SK-N-SH (cell line): ENCODE measurements at regions not wholly inside any gene's neighbourhood (a gene's known extent, or its start where the extent isn't known, plus 50 kb on each side); places are given as distances from the start of the nearest gene placed in this dataset.

Experiments used
- CTCF ChIA-PET: fragments of 300-600, 350-600 bp; formaldehyde crosslinking; extraction: SDS; loops from one replicate; lab custom pipeline; 2021; lab: Yijun Ruan, JAX
- POLR2A ChIA-PET: fragments of 350-600 bp; sonication (Branson Sonifier 250); formaldehyde crosslinking; extraction: SDS; loops from one replicate; lab custom pipeline; 2020; ENCODE audit warnings: antibody characterized with exemption, inconsistent platforms; lab: Yijun Ruan, JAX
- DNase-seq: peaks from one replicate; pipeline ENCODE4 v3.0.0; 2012
- H2AFZ ChIP-seq: fragments of 200-600 bp; sonication (generic); 2 replicates; pipeline ENCODE4 v1.8.1; 2016; ENCODE audit warnings: antibody characterized with exemption, mild to moderate bottlenecking, low read depth
- H3F3A ChIP-seq: fragments of 200-600 bp; sonication (generic); replicated peaks from 2 replicates; pipeline ENCODE3; 2016; ENCODE audit warnings: antibody characterized with exemption, mild to moderate bottlenecking; ENCODE audit not compliant: insufficient read depth
- H3K27ac ChIP-seq, 2 experiments: fragments of 200-500 bp in 1 of 2; fragments of 200-600 bp in 1 of 2; sonication (Bioruptor generic) in 1 of 2; sonication (generic), shearing (Covaris generic) in 1 of 2; 2 replicates each; pipeline versions ENCODE4 v1.5.1 to v1.6.1; 2014 to 2016; ENCODE audit warnings: low read depth in 2 of 2, inconsistent platforms in 1 of 2, low read length in 1 of 2, mild to moderate bottlenecking in 1 of 2, mixed read lengths in 1 of 2
- H3K27me3 ChIP-seq: fragments of 200-600 bp; sonication (generic), shearing (Covaris generic); 2 replicates; pipeline ENCODE4 v1.6.1; 2016; ENCODE audit warnings: mixed run types; ENCODE audit not compliant: insufficient read depth
- H3K36me3 ChIP-seq, 2 experiments: fragments of 200-500 bp in 1 of 2; fragments of 200-600 bp in 1 of 2; sonication (Bioruptor generic) in 1 of 2; sonication (generic) in 1 of 2; replicated peaks in 1 of 2; 2 replicates each; pipeline versions ENCODE3 to v1.5.1; 2014 to 2016; ENCODE audit warnings: low read length in 1 of 2, mild to moderate bottlenecking in 1 of 2; ENCODE audit not compliant: insufficient read depth in 2 of 2, control insufficient read depth in 1 of 2
- H3K4me1 ChIP-seq, 2 experiments: fragments of 200-500 bp in 1 of 2; fragments of 200-600 bp in 1 of 2; sonication (Bioruptor generic) in 1 of 2; sonication (generic), shearing (Covaris generic) in 1 of 2; 2 replicates each; pipeline versions ENCODE4 v1.5.1 to v1.6.1; 2014 to 2016; ENCODE audit warnings: low read depth in 1 of 2, low read length in 1 of 2, mixed run types in 1 of 2; ENCODE audit not compliant: insufficient read depth in 2 of 2, control insufficient read depth in 1 of 2
- H3K4me2 ChIP-seq: fragments of 200-600 bp; sonication (generic), shearing (Covaris generic); 2 replicates; pipeline ENCODE4 v1.6.1; 2017; ENCODE audit warnings: mixed run types
- H3K4me3 ChIP-seq, 2 experiments: fragments of 200-500 bp in 1 of 2; fragments of 200-600 bp in 1 of 2; sonication (Bioruptor generic) in 1 of 2; sonication (generic), shearing (Covaris generic) in 1 of 2; 2 replicates each; pipeline versions ENCODE4 v1.5.1 to v1.8.1; 2014 to 2016; ENCODE audit warnings: low read depth in 2 of 2, inconsistent platforms in 1 of 2, low read length in 1 of 2, mild to moderate bottlenecking in 1 of 2, mixed read lengths in 1 of 2, moderate library complexity in 1 of 2
- H3K79me2 ChIP-seq: fragments of 200-600 bp; sonication (generic); 2 replicates; pipeline ENCODE4 v1.8.1; 2017; ENCODE audit warnings: mild to moderate bottlenecking; ENCODE audit not compliant: insufficient read depth
- H3K9ac ChIP-seq: fragments of 200-600 bp; sonication (generic); 2 replicates; pipeline ENCODE4 v1.6.1; 2017; ENCODE audit warnings: mixed run types
- H3K9me2 ChIP-seq: fragments of 200-600 bp; sonication (generic); 2 replicates; pipeline ENCODE4 v1.6.1; 2017; ENCODE audit warnings: mixed run types
- H3K9me3 ChIP-seq: fragments of 200-600 bp; sonication (generic); 2 replicates; pipeline ENCODE4 v1.6.1; 2017; ENCODE audit warnings: mixed run types, mild to moderate bottlenecking, moderate library complexity
- H4K20me1 ChIP-seq: fragments of 200-600 bp; sonication (generic); 2 replicates; pipeline ENCODE4 v1.6.1; 2017; ENCODE audit warnings: mild to moderate bottlenecking, mixed run types; ENCODE audit not compliant: insufficient read depth
- EP300 ChIP-seq, 2 experiments: IDR thresholded peaks; 2 replicates each; pipeline versions ENCODE4 v1.4.0 to v1.6.1; 2012; ENCODE audit warnings: borderline replicate concordance in 1 of 2, low read depth in 1 of 2, low read length in 1 of 2
- EZH2phosphoT487 ChIP-seq: fragments of 200-600 bp; sonication (generic); IDR thresholded peaks from 2 replicates; pipeline ENCODE4 v1.6.1; 2017; ENCODE audit warnings: low read depth, mixed run types, mild to moderate bottlenecking, antibody characterized with exemption, moderate library complexity, borderline replicate concordance
- GABPA ChIP-seq: IDR thresholded peaks from 2 replicates; pipeline ENCODE4 v1.4.0; 2012; ENCODE audit warnings: low read depth, mild to moderate bottlenecking
- GATA2 ChIP-seq: sonication (generic); formaldehyde crosslinking; IDR thresholded peaks from 2 replicates; pipeline ENCODE4 v1.5.0; 2020; ENCODE audit warnings: mild to moderate bottlenecking, missing genetic modification reagents
- JUND ChIP-seq: IDR thresholded peaks from 2 replicates; pipeline ENCODE4 v1.4.0; 2012
- MXI1 ChIP-seq: IDR thresholded peaks from 2 replicates; pipeline ENCODE4 v1.6.1; 2012; ENCODE audit warnings: mild to moderate bottlenecking, low read depth, low read length, improper control_type of control experiment
- NRF1 ChIP-seq: IDR thresholded peaks from 2 replicates; pipeline ENCODE4 v1.6.1; 2012; ENCODE audit warnings: low read depth, mild to moderate bottlenecking, low read length
- SIN3A ChIP-seq: IDR thresholded peaks from 2 replicates; pipeline ENCODE4 v1.6.1; 2012; ENCODE audit warnings: low read depth, mild to moderate bottlenecking, low read length, moderate library complexity, borderline replicate concordance
- TCF12 ChIP-seq: IDR thresholded peaks from 2 replicates; pipeline ENCODE4 v1.4.0; 2012
- TEAD4 ChIP-seq: IDR thresholded peaks from 2 replicates; pipeline ENCODE4 v1.4.0; 2012; ENCODE audit warnings: mild to moderate bottlenecking, borderline replicate concordance; ENCODE audit not compliant: insufficient read depth
- YY1 ChIP-seq: IDR thresholded peaks from 2 replicates; pipeline ENCODE4 v1.4.0; 2012; ENCODE audit warnings: low read depth, mild to moderate bottlenecking
- TF ChIP-seq, protein P1 (sequence below): IDR thresholded peaks from 2 replicates; pipeline ENCODE4 v1.6.1; 2012; ENCODE audit warnings: mild to moderate bottlenecking, low read depth, low read length, moderate library complexity
- TF ChIP-seq, protein P2 (sequence below): fragments of 200-600 bp; sonication (generic); IDR thresholded peaks from 2 replicates; pipeline ENCODE4 v1.6.1; 2017; ENCODE audit warnings: antibody characterized with exemption, mild to moderate bottlenecking, moderate library complexity
- TF ChIP-seq, protein P3 (sequence below): IDR thresholded peaks from 2 replicates; pipeline ENCODE4 v1.4.0; 2012; ENCODE audit warnings: low read depth, borderline replicate concordance
- TF ChIP-seq, protein P4 (sequence below): IDR thresholded peaks from 2 replicates; pipeline ENCODE4 v1.4.0; 2012; ENCODE audit warnings: low read depth

DNA sequence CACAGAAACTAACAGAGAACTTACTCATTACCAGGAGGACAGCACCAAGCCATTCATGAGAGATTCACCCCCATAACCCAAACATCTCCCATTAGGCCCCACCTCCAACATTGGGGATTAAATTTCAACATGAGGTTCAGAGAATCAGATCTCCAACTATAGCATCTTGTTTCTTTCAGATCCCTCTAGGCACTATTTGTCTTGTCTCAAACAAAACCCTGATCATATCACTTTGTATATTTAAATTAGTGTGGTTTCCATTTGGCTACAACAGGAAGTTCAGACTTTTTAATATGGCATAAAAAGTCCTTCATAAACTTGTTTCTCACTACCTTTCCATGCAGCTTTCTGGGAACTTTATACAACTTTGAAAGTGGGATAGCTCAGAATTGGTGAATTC is 699.0 kb upstream of the MIR17HG start:
- Histone ChIP-seq H3K9me3 (no peaks in the 10 kb centered on the region), H3K36me3 (no peaks in the 10 kb centered on the region), H3K27me3 (no peaks in the 10 kb centered on the region), H3K4me3 (no peak overlapping the region), H3K9me2 (no peaks in the 10 kb centered on the region), H4K20me1 (no peaks in the 10 kb centered on the region), H3K4me2 (no peak overlapping the region), H2AFZ (no peak overlapping the region), H3K4me1 (no peaks in the 10 kb centered on the region), H3K9ac (no peak overlapping the region), H3K79me2 (no peaks in the 10 kb centered on the region), H3F3A (no peaks in the 10 kb centered on the region), H3K27ac (no peak overlapping the region)
- no peak for TF ChIP-seq TEAD4
- no peak for TF ChIP-seq MXI1
- no peak for TF ChIP-seq EZH2phosphoT487
- no peak for TF ChIP-seq SIN3A
- TF ChIP-seq, protein P1, sequence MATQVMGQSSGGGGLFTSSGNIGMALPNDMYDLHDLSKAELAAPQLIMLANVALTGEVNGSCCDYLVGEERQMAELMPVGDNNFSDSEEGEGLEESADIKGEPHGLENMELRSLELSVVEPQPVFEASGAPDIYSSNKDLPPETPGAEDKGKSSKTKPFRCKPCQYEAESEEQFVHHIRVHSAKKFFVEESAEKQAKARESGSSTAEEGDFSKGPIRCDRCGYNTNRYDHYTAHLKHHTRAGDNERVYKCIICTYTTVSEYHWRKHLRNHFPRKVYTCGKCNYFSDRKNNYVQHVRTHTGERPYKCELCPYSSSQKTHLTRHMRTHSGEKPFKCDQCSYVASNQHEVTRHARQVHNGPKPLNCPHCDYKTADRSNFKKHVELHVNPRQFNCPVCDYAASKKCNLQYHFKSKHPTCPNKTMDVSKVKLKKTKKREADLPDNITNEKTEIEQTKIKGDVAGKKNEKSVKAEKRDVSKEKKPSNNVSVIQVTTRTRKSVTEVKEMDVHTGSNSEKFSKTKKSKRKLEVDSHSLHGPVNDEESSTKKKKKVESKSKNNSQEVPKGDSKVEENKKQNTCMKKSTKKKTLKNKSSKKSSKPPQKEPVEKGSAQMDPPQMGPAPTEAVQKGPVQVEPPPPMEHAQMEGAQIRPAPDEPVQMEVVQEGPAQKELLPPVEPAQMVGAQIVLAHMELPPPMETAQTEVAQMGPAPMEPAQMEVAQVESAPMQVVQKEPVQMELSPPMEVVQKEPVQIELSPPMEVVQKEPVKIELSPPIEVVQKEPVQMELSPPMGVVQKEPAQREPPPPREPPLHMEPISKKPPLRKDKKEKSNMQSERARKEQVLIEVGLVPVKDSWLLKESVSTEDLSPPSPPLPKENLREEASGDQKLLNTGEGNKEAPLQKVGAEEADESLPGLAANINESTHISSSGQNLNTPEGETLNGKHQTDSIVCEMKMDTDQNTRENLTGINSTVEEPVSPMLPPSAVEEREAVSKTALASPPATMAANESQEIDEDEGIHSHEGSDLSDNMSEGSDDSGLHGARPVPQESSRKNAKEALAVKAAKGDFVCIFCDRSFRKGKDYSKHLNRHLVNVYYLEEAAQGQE, result no peak
- TF ChIP-seq GATA2 (CRISPR knock-in tag), result no peak
- CTCF ChIA-PET, result no interaction called here
- no peak for DNase-seq
- POLR2A ChIA-PET, result no interaction called here

DNA sequence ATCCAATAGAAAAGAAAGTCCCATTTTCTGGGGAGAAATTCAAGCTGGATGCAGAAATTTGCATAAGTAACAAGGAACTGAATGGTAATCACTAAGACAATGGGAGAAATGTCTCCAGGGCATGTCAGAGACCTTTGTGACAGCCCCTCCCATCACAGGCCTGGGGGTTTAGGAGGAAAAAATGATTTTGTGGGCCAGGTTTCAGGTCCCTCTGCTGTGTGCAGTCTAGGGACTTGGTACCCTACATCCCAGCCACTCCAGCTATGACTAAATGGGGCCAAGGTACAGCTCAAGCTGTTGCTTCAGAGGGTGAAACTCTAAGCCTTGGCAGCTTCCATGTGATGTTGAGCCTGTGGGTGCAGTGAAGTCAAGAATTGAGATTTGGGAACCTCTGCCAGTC is 695.5 kb upstream of the MIR17HG start:
- H3F3A ChIP-seq, result no peaks in the 10 kb centered on the region
- H3K27ac ChIP-seq, result no peak overlapping the region
- no peaks in the 10 kb centered on the region for H3K27me3 ChIP-seq
- no peak overlapping the region for H2AFZ ChIP-seq
- H3K9me2 ChIP-seq, result no peaks in the 10 kb centered on the region
- DNase-seq, result no peak
- ChIA-PET CTCF (no interaction called here), POLR2A (no interaction called here)
- no peak overlapping the region for H3K4me3 ChIP-seq
- H3K4me2 ChIP-seq, result no peak overlapping the region
- H3K9ac ChIP-seq, result no peak overlapping the region
- H3K79me2 ChIP-seq, result no peaks in the 10 kb centered on the region
- no peaks in the 10 kb centered on the region for H3K9me3 ChIP-seq
- no peaks in the 10 kb centered on the region for H3K36me3 ChIP-seq
- no peaks in the 10 kb centered on the region for H4K20me1 ChIP-seq
- H3K4me1 ChIP-seq, result no peaks in the 10 kb centered on the region
- TF ChIP-seq GATA2 (CRISPR knock-in tag) (no peak), NRF1 (no peak), EP300 (IDR thresholded peaks at IDR 0.05; ENCODE audit: borderline replicate concordance in 1 of 2, low read depth in 1 of 2, low read length in 1 of 2) (no peak), TCF12 (no peak), TEAD4 (no peak), JUND (no peak), EZH2phosphoT487 (no peak), SIN3A (no peak), YY1 (no peak), GABPA (no peak)
- TF ChIP-seq, protein P2, sequence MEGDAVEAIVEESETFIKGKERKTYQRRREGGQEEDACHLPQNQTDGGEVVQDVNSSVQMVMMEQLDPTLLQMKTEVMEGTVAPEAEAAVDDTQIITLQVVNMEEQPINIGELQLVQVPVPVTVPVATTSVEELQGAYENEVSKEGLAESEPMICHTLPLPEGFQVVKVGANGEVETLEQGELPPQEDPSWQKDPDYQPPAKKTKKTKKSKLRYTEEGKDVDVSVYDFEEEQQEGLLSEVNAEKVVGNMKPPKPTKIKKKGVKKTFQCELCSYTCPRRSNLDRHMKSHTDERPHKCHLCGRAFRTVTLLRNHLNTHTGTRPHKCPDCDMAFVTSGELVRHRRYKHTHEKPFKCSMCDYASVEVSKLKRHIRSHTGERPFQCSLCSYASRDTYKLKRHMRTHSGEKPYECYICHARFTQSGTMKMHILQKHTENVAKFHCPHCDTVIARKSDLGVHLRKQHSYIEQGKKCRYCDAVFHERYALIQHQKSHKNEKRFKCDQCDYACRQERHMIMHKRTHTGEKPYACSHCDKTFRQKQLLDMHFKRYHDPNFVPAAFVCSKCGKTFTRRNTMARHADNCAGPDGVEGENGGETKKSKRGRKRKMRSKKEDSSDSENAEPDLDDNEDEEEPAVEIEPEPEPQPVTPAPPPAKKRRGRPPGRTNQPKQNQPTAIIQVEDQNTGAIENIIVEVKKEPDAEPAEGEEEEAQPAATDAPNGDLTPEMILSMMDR, result no peak
- TF ChIP-seq, protein P3, sequence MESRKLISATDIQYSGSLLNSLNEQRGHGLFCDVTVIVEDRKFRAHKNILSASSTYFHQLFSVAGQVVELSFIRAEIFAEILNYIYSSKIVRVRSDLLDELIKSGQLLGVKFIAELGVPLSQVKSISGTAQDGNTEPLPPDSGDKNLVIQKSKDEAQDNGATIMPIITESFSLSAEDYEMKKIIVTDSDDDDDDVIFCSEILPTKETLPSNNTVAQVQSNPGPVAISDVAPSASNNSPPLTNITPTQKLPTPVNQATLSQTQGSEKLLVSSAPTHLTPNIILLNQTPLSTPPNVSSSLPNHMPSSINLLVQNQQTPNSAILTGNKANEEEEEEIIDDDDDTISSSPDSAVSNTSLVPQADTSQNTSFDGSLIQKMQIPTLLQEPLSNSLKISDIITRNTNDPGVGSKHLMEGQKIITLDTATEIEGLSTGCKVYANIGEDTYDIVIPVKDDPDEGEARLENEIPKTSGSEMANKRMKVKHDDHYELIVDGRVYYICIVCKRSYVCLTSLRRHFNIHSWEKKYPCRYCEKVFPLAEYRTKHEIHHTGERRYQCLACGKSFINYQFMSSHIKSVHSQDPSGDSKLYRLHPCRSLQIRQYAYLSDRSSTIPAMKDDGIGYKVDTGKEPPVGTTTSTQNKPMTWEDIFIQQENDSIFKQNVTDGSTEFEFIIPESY, result no peak
- TF ChIP-seq, protein P4, sequence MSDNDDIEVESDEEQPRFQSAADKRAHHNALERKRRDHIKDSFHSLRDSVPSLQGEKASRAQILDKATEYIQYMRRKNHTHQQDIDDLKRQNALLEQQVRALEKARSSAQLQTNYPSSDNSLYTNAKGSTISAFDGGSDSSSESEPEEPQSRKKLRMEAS, result no peak
